ENCODE measurements at regions not wholly inside any gene's neighbourhood (a gene's known extent, or its start where the extent isn't known, plus 50 kb on each side); places are given as distances from the start of the nearest gene placed in this dataset.

- DNase-seq (ENCODE audit: low read depth): no peak
Measured at GRCh38 chr6:113642001-113642713, 215.0 kb upstream of the MARCKS start.

GRCh38 chr6:113642714-113643406, 214.3 kb upstream of the MARCKS start:
- DNase-seq (ENCODE audit: low read depth): no peak

DNA sequence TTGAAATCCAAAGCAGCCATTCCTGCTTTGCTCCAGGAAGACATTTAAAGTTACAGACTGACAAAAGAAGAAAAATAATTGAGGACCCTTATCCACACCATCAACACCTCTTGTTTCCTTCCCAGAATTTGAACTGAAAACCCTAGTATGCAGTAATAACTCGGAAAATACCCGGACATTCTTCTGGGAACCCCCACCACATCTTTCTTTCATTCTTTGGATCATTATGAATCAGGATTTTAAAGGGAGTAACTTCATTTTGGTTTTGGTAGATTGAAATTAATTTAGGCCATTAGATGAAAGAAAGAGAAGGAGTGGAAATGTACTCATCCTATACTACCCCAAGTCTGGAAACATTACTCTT, 213.8 kb upstream of the MARCKS start:
- no peak for DNase-seq (ENCODE audit: low read depth)

DNA sequence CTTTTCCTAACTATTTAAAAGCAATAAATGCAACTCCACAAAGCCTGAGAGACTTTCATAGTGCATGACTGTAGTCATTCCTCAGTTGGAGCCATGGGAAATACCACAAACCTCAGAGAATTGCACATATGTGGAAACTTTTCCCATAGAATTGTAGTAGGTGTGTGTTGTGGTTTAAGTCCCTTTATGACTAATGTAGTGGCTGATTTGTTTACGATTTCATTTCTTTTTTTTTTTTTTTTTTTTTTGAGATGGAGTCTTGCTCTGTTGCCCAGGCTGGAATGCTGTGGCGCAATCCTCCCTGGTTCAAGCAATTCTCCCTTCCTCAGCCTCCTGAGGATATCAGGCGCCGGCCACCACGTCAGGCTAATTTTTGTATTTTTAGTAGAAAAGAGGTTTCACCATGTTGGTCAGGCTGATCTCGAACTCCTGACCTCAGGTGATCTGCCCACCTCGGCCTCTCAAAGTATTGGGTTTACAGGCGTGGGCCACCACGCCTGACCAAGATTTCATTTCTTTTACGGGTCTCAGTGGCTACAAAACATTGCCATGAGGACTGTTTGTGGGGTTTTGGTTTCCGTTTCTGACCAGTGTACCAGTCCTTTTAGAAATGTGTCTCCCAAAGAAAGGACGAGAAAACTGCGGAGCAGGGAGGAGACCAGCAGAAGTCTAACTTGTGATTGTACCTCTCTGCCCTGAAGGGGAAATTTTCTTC, 212.1 kb upstream of the MARCKS start:
- DNase-seq (ENCODE audit: low read depth): peak; percentile 100

DNA sequence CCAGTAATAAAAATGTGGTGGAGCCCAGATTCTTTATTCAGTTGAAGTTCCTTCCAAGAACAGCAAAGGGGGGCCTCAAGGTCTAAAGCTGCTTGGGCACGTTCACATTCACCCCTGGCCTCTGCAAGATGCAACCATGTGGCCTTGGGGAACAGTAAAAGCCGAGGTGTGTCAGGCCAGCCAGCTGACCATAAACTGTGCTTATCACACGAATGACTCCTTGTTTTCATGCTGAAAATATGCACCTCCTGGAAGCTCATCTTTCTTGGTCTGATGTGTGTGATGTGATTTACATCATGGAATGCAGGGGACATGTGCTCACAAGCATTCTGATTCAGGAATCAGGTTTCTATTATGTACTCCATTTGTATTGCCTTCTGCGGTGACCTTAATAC, 211.6 kb upstream of the MARCKS start:
- peak; percentile 95 for DNase-seq (ENCODE audit: low read depth)

- no peak for DNase-seq (ENCODE audit: low read depth)
Measured at GRCh38 chr6:113645986-113646385, 211.2 kb upstream of the MARCKS start.

GRCh38 chr6:113646701-113647100, 210.4 kb upstream of the MARCKS start:
- no peak for DNase-seq (ENCODE audit: low read depth)

- no peak for DNase-seq (ENCODE audit: low read depth)
Measured at GRCh38 chr6:113647143-113647889, 209.8 kb upstream of the MARCKS start.

GRCh38 chr6:113648698-113649097, 208.4 kb upstream of the MARCKS start:
- DNase-seq (ENCODE audit: low read depth): no peak

DNA sequence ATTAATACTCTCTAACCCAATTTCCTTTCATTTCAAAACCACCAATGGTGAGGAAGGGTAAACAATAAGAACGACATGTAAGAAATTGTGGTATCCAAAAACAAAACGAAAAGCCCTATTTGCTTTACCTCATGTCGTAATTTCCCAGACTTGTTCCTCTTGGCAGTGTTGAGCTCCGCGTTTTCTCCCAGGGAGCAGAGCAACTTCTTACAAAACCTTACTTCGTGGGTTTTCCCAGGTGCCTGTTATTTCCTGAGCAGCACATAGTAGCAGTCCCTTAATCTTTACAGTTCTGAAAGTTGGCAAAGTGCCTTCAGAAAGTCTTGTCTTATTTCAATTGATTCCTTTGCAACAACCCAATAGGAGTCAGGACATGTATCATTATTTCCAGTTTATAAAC, 207.9 kb upstream of the MARCKS start:
- DNase-seq (ENCODE audit: low read depth): no peak

DNA sequence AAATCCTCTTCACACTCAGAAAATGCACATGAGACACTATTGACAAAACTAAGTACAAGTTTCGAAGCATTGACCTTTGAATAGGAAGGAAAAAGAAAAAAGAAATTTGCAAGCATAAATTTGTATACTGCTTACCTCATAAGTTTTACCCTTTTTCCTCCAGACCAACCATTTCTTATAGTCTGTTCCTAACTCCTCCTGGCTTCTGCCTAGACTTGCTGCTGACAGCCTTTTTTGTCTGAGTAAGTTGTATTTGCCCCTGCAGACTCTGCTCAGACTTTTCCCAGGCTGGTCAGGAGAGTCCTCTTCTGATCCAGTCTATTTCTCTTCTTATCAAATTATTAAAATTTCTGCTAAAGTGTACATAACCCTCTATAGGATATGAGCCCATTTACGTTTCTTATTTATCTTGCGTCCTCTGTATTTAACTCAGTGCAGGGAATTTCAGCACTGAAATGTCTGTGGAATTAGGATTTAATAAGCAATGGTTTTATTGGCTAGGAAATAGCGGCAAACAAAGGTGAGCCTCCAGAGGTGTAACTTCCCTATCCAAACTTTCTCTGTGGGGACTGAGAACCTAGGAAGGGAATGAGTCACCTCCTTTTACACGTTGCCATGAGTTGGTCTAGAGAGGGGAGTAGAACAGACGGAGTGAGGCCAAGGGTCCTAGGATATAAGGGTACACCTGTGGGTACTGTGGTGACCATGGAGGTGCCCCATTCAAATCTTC, 207.1 kb upstream of the MARCKS start:
- DNase-seq (ENCODE audit: low read depth): no peak

- DNase-seq (ENCODE audit: low read depth): no peak
Measured at GRCh38 chr6:113650610-113650979, 206.6 kb upstream of the MARCKS start.

- DNase-seq (ENCODE audit: low read depth): no peak
Measured at GRCh38 chr6:113651120-113651519, 206.0 kb upstream of the MARCKS start.

GRCh38 chr6:113651920-113652319, 205.2 kb upstream of the MARCKS start:
- DNase-seq (ENCODE audit: low read depth): no peak

GRCh38 chr6:113653275-113653674, 203.9 kb upstream of the MARCKS start:
- no peak for DNase-seq (ENCODE audit: low read depth)

GRCh38 chr6:113654396-113654795, 202.7 kb upstream of the MARCKS start:
- no peak for DNase-seq (ENCODE audit: low read depth)

- DNase-seq (ENCODE audit: low read depth): no peak
Measured at GRCh38 chr6:113655761-113656160, 201.4 kb upstream of the MARCKS start.

DNA sequence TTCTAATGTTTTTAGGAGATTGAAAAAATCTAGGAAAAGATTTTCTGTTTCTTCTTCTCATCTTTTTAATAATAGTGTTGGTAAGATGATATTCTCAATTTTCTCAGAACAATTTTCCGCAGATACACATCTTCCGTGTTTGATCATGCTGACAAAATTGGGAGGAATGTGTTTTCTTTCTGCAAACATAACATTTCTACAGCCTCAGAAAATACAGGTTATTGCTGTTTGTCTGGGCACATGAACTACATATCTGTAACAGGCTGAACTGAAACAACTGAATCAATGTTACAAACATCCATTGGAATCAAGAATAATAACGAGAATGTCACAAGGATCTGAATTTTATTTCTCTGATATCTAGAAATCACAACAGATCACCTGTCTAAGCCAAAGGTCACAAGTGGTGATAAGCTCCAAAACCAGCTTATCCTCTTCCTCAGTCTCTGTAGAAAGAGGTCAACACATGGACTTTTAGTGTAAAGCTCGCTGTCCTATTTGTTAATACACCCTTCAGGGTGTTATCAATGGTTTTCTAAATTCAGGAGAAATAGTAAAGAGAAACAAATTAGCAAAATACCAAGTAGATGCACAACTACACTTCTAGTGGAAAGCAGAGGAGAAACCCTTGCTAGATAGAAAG, 197.3 kb upstream of the MARCKS start:
- no peak for DNase-seq (ENCODE audit: low read depth)

GRCh38 chr6:113660819-113661218, 196.3 kb upstream of the MARCKS start:
- DNase-seq (ENCODE audit: low read depth): no peak

GRCh38 chr6:113662093-113662665, 195.0 kb upstream of the MARCKS start:
- no peak for DNase-seq (ENCODE audit: low read depth)
